ENCODE measurements at regions not wholly inside any gene's neighbourhood (a gene's known extent, or its start where the extent isn't known, plus 50 kb on each side); places are given as distances from the start of the nearest gene placed in this dataset.

GRCh38 chr1:68293609-68294366 is 61.5 kb upstream of the WLS start:
- peak in 1 of 2 donors; percentile 27 for DNase-seq (ENCODE audit: low read depth in 2 of 2)

GRCh38 chr1:68293122-68293521 is 60.8 kb upstream of the WLS start:
- DNase-seq (ENCODE audit: low read depth in 2 of 2): no peak

DNA sequence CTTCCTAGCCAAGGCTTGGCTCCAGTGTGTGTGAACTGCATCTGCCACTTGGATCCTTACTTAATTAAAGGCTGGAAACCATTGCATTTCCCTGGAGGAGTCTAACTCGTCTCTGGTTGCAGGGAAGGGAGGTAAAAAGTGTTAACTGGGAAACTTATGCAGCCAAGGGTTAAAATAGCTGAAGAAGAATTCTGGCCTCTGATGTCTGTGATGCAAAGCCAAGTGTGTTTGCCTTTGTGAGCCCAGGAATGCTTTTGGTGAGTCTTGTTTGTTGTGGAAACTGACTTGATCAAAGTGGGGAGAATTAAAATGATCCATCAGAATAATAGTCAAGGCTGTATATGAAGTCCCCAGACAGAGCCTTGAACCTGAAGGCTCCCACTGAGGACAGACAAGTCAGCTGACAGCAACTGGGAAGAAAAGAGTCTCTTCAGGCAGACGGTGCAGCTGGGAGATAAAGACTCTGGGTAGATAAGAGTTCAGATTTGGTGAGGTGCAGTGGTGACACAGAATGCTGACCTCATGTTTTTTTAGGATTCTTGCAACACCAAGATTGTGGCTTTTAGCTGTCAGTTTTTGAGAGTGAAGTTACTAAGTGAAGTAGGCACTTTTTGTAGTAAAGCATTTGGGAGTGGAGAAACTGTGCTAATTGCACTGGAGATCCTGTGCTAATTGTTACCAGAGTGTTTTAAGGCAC is 59.5 kb upstream of the WLS start:
- DNase-seq (ENCODE audit: low read depth in 2 of 2): no peak

DNA sequence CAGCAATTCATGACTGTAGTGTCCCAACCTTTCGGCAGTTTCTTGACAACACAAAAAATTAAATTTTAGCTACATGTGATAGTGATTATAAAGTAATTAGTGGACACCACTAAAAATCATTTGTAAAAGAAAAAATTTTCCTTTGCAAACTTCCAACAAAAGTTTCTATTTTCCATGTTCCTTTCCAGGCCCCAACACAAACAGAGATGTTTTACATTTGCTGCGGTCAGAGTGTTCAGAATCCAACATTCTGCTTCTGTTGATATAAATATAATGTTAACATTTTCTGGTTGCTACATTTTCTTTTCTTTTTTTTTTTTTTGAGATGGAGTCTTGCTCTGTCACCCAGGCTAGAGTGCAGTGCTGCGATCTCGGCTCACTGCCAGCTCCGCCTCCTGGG is 54.9 kb upstream of the WLS start:
- DNase-seq (ENCODE audit: low read depth in 2 of 2): no peak

DNA sequence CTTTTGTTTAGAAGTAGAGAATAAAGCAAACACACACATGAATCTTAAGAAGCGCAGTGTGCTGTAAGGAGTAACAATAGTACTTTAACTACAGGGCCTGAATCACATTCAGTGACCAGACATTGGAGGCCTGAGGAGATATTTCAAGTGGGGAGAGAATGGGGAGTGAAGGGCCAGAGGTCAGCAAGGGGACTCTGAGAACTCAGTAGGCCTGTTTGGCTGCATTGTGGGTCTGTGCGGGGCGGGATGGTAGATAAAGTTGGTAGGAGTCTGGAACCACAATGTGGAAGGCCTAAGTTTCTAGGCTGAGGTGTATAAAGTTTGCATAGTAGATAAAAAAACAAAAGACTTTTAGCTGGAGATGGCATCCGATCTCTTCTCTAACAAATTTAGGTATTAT is 52.7 kb upstream of the WLS start:
- no peak for DNase-seq (ENCODE audit: low read depth in 2 of 2)

GRCh38 chr1:68281946-68282615 is 49.8 kb upstream of the WLS start:
- DNase-seq (ENCODE audit: low read depth in 2 of 2): no peak
